ENCODE measurements at regions not wholly inside any gene's neighbourhood (a gene's known extent, or its start where the extent isn't known, plus 50 kb on each side); places are given as distances from the start of the nearest gene placed in this dataset.

GRCh38 chr14:98244162-98244948 is 1027.6 kb downstream of the BCL11B start:
- intact Hi-C loops (cut with DNase I): no loop called here
- no peaks in the 10 kb centered on the region for H3K36me3 ChIP-seq (ENCODE audit: control insufficient read depth in 2 of 3, insufficient read depth in 3 of 3, low read length in 3 of 3)
- TF ChIP-seq CTCF (IDR thresholded peaks at IDR 0.05; ENCODE audit: borderline replicate concordance, extremely low read depth, insufficient read depth): no peak
- no peaks in the 10 kb centered on the region for H3K4me1 ChIP-seq (ENCODE audit: control insufficient read depth in 2 of 3, insufficient read depth in 2 of 3, low read depth in 1 of 3, low read length in 3 of 3)
- FAIRE-seq: no peak
- H3K9me3 ChIP-seq (ENCODE audit: control insufficient read depth in 2 of 3, insufficient read depth in 1 of 3, low read length in 3 of 3): no peaks in the 10 kb centered on the region
- H3K4me3 ChIP-seq (ENCODE audit: low read length in 3 of 3): no peak overlapping the region
- H3K27ac ChIP-seq (ENCODE audit: low read depth in 2 of 2, low read length in 2 of 2): no peak overlapping the region
- no peak for DNase-seq
- no peak overlapping the region for H3K9ac ChIP-seq (ENCODE audit: low read length in 3 of 3)
- H3K27me3 ChIP-seq (ENCODE audit: control insufficient read depth, insufficient read depth, low read length): no peaks in the 10 kb centered on the region

GRCh38 chr14:98244966-98245569 is 1026.9 kb downstream of the BCL11B start:
- H3K4me1 ChIP-seq (ENCODE audit: control insufficient read depth in 2 of 3, insufficient read depth in 2 of 3, low read depth in 1 of 3, low read length in 3 of 3): no peaks in the 10 kb centered on the region
- intact Hi-C loops (cut with DNase I): no loop called here
- H3K27me3 ChIP-seq (ENCODE audit: control insufficient read depth, insufficient read depth, low read length): no peaks in the 10 kb centered on the region
- H3K9ac ChIP-seq (ENCODE audit: low read length in 3 of 3): no peak overlapping the region
- H3K27ac ChIP-seq (ENCODE audit: low read depth in 2 of 2, low read length in 2 of 2): no peak overlapping the region
- FAIRE-seq (no peak), DNase-seq (no peak)
- no peak overlapping the region for H3K4me3 ChIP-seq (ENCODE audit: low read length in 3 of 3)
- H3K36me3 ChIP-seq (ENCODE audit: control insufficient read depth in 2 of 3, insufficient read depth in 3 of 3, low read length in 3 of 3): no peaks in the 10 kb centered on the region
- no peaks in the 10 kb centered on the region for H3K9me3 ChIP-seq (ENCODE audit: control insufficient read depth in 2 of 3, insufficient read depth in 1 of 3, low read length in 3 of 3)
- no peak for TF ChIP-seq CTCF (IDR thresholded peaks at IDR 0.05; ENCODE audit: borderline replicate concordance, extremely low read depth, insufficient read depth)

GRCh38 chr14:98249057-98249456 is 1022.9 kb downstream of the BCL11B start:
- Histone ChIP-seq H3K27me3 (ENCODE audit: control insufficient read depth, insufficient read depth, low read length) (no peaks in the 10 kb centered on the region), H3K4me1 (ENCODE audit: control insufficient read depth in 2 of 3, insufficient read depth in 2 of 3, low read depth in 1 of 3, low read length in 3 of 3) (no peaks in the 10 kb centered on the region), H3K27ac (ENCODE audit: low read depth in 2 of 2, low read length in 2 of 2) (no peak overlapping the region), H3K9ac (ENCODE audit: low read length in 3 of 3) (no peak overlapping the region), H3K36me3 (ENCODE audit: control insufficient read depth in 2 of 3, insufficient read depth in 3 of 3, low read length in 3 of 3) (no peaks in the 10 kb centered on the region), H3K9me3 (ENCODE audit: control insufficient read depth in 2 of 3, insufficient read depth in 1 of 3, low read length in 3 of 3) (no peaks in the 10 kb centered on the region), H3K4me3 (ENCODE audit: low read length in 3 of 3) (no peak overlapping the region)
- no peak for TF ChIP-seq CTCF (IDR thresholded peaks at IDR 0.05; ENCODE audit: borderline replicate concordance, extremely low read depth, insufficient read depth)
- FAIRE-seq (no peak), DNase-seq (no peak)
- intact Hi-C loops (cut with DNase I): no loop called here

All from kidney (tissue), 13 donors.